CD14-positive monocyte (primary cell): ENCODE measurements at regions not wholly inside any gene's neighbourhood (a gene's known extent, or its start where the extent isn't known, plus 50 kb on each side); places are given as distances from the start of the nearest gene placed in this dataset.

ENCODE experiments used
- DNase-seq, 3 donors: peaks; one replicate each; pipeline ENCODE4 v3.0.0-alpha.2; 2011 to 2022
- H2AFZ ChIP-seq: 2 replicates; pipeline ENCODE4 v1.6.0; 2012; ENCODE audit warnings: mild to moderate bottlenecking, low read depth, low read length, inconsistent platforms; ENCODE audit not compliant: insufficient read depth, poor library complexity, severe bottlenecking
- H3K27ac ChIP-seq, 2 donors: 1 replicate in 1 of 2; 2 replicates in 1 of 2; pipeline ENCODE4 v1.5.1; 2012 to 2013; ENCODE audit warnings: low read length in 2 of 2, control low read depth in 1 of 2, inconsistent platforms in 1 of 2, low read depth in 1 of 2, mild to moderate bottlenecking in 1 of 2
- H3K27me3 ChIP-seq, 2 donors: one replicate each; pipeline versions ENCODE4 v1.6.0 to v1.6.1; 2011 to 2013; ENCODE audit warnings: low read length in 2 of 2; ENCODE audit not compliant: control insufficient read depth in 2 of 2, insufficient read depth in 2 of 2
- H3K36me3 ChIP-seq, 2 donors: replicated peaks in 1 of 2; 1 replicate in 1 of 2; 2 replicates in 1 of 2; pipeline versions ENCODE4 v1.5.1 to v1.6.1; 2012 to 2013; ENCODE audit warnings: low read length in 2 of 2, control low read depth in 1 of 2, inconsistent platforms in 1 of 2, mild to moderate bottlenecking in 1 of 2; ENCODE audit not compliant: insufficient read depth in 2 of 2, control insufficient read depth in 1 of 2
- H3K4me1 ChIP-seq, 2 donors: 1 replicate in 1 of 2; 2 replicates in 1 of 2; pipeline versions ENCODE4 v1.5.1 to v1.6.1; 2012 to 2013; ENCODE audit warnings: low read length in 2 of 2, control low read depth in 1 of 2, inconsistent platforms in 1 of 2, mild to moderate bottlenecking in 1 of 2, moderate library complexity in 1 of 2; ENCODE audit not compliant: insufficient read depth in 2 of 2, control insufficient read depth in 1 of 2
- H3K4me2 ChIP-seq: replicated peaks from 2 replicates; pipeline ENCODE3; 2012; ENCODE audit warnings: low read length, moderate library complexity, mild to moderate bottlenecking; ENCODE audit not compliant: poor library complexity, severe bottlenecking; ENCODE audit errors: extremely low read depth
- H3K4me3 ChIP-seq, 3 experiments: fragments of 200-600 bp in 1 of 3; sonication (generic) in 1 of 3; replicated peaks in 1 of 3; 1 replicate in 2 of 3; 2 replicates in 1 of 3; pipeline ENCODE4 v1.5.1; 2011 to 2013; ENCODE audit warnings: low read length in 3 of 3, mild to moderate bottlenecking in 3 of 3, control low read depth in 2 of 3, low read depth in 2 of 3, inconsistent platforms in 1 of 3, moderate library complexity in 1 of 3
- H3K79me2 ChIP-seq: 2 replicates; pipeline ENCODE4 v1.6.0; 2012; ENCODE audit warnings: mild to moderate bottlenecking, control low read depth, inconsistent platforms, low read length, moderate library complexity; ENCODE audit not compliant: insufficient read depth
- H3K9ac ChIP-seq: 2 replicates; pipeline ENCODE4 v1.6.0; 2017; ENCODE audit warnings: low read length, mild to moderate bottlenecking; ENCODE audit not compliant: insufficient read depth, poor library complexity, severe bottlenecking
- H3K9me3 ChIP-seq, 2 donors: replicated peaks in 1 of 2; 1 replicate in 1 of 2; 2 replicates in 1 of 2; pipeline versions ENCODE4 v1.5.1 to v1.6.1; 2012 to 2013; ENCODE audit warnings: low read length in 2 of 2, control low read depth in 1 of 2; ENCODE audit not compliant: control insufficient read depth in 1 of 2, insufficient read depth in 1 of 2
- H4K20me1 ChIP-seq: 2 replicates; pipeline ENCODE4 v1.6.0; 2012; ENCODE audit warnings: mild to moderate bottlenecking, low read length, control low read depth, moderate library complexity; ENCODE audit not compliant: insufficient read depth
- H3K27ac Mint-ChIP-seq, 7 donors: one replicate each; pipeline ENCODE4 v1.8.0; 2020; ENCODE audit warnings: mild to moderate bottlenecking in 7 of 7, mixed read lengths in 7 of 7, moderate library complexity in 6 of 7, inconsistent platforms in 2 of 7
- H3K27me3 Mint-ChIP-seq, 3 donors: one replicate each; pipeline ENCODE4 v1.8.0; 2021 to 2022; ENCODE audit warnings: low read depth in 3 of 3, mild to moderate bottlenecking in 3 of 3, mixed read lengths in 3 of 3, moderate library complexity in 3 of 3, inconsistent platforms in 1 of 3
- H3K36me3 Mint-ChIP-seq, 2 donors: one replicate each; pipeline ENCODE4 v1.8.0; 2020; ENCODE audit warnings: mixed read lengths in 2 of 2, inconsistent platforms in 1 of 2, mild to moderate bottlenecking in 1 of 2
- H3K4me1 Mint-ChIP-seq: one replicate; pipeline ENCODE4 v1.8.0; 2020; ENCODE audit warnings: mild to moderate bottlenecking, mixed read lengths
- H3K4me3 Mint-ChIP-seq, 2 donors: one replicate each; pipeline ENCODE4 v1.8.0; 2020; ENCODE audit warnings: mild to moderate bottlenecking in 2 of 2, mixed read lengths in 2 of 2, moderate library complexity in 1 of 2
- H3K9me3 Mint-ChIP-seq, 7 donors: one replicate each; pipeline ENCODE4 v1.8.0; 2020 to 2022; ENCODE audit warnings: mixed read lengths in 7 of 7, mild to moderate bottlenecking in 6 of 7, moderate library complexity in 6 of 7, inconsistent platforms in 2 of 7
- WGBS: methylation state at CpG from one replicate; pipeline ENCODE4 v1.1.5; 2013; ENCODE audit warnings: missing lambda C conversion rate; ENCODE audit not compliant: insufficient coverage; 5-methylcytosine and 5-hydroxymethylcytosine counted together
- intact Hi-C, 2 donors: fragments of 100-400 bp; cut with micrococcal nuclease; formaldehyde crosslinking; loops; one replicate each; pipeline versions ENCODE4 v1.15.0 to v1.15.1; 2023
- TF ChIP-seq, protein P1 (sequence below): fragments of 200-600 bp; IDR thresholded peaks from one replicate; pipeline ENCODE4 v1.8.0; 2022; ENCODE audit warnings: antibody characterized with exemption, mild to moderate bottlenecking

DNA sequence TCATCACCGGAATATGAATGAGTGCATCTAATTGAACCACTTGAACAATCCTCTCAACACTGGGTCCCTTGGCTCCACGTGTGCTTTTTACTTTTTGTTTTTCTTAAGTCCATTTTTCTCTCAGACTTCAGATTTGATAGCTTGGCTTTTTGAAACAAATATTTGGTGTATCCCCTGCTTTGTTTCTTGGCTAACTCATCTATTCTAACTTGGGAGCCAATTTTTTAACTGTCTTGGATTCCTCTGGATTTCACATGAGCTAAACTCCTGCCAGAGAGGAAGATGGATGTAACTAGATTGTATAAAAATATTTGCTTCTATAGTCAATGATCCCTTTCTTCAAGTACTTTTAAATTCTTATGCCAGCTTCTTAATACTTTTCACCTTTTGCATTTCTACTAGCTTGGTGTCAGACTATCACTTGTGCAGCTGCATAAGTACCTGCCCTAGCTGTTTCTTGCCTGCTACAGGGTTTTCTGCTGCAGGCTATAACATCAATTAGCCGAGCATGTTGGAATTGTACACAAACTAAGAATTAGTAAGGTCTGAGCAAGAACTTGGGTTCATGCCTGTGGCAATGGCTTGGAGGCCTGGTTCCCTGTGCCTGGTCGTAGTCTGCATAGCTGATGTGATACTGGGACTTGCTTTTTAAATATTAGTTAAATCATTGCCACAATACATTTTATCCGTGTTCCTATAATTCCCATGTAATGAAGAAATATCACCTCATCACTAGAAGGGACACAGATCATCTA is 281.5 kb downstream of the EN1 start:
- peaks cover 0 to 5% (median 0%) of the 10 kb centered on the region in 7 donors for H3K9me3 Mint-ChIP-seq
- no peaks in the 10 kb centered on the region for H3K4me1 Mint-ChIP-seq
- Histone ChIP-seq H3K27me3 (no peaks in the 10 kb centered on the region), H3K9ac (no peak overlapping the region), H3K79me2 (no peaks in the 10 kb centered on the region), H4K20me1 (no peaks in the 10 kb centered on the region), H2AFZ (no peak overlapping the region), H3K9me3 (no peaks in the 10 kb centered on the region), H3K27ac (no peak overlapping the region), H3K4me3 (no peak overlapping the region), H3K4me1 (no peaks in the 10 kb centered on the region), H3K36me3 (no peaks in the 10 kb centered on the region), H3K4me2 (no peak overlapping the region)
- H3K4me3 Mint-ChIP-seq = no peak overlapping the region
- H3K27me3 Mint-ChIP-seq = peaks cover 5 to 8% (median 8%) of the 10 kb centered on the region in 3 donors
- WGBS = 94% methylated on average over 2 of the region's 5 CpGs
- H3K27ac Mint-ChIP-seq = no peak overlapping the region
- no peaks in the 10 kb centered on the region for H3K36me3 Mint-ChIP-seq
- DNase-seq = no peak
- TF ChIP-seq, protein P1, sequence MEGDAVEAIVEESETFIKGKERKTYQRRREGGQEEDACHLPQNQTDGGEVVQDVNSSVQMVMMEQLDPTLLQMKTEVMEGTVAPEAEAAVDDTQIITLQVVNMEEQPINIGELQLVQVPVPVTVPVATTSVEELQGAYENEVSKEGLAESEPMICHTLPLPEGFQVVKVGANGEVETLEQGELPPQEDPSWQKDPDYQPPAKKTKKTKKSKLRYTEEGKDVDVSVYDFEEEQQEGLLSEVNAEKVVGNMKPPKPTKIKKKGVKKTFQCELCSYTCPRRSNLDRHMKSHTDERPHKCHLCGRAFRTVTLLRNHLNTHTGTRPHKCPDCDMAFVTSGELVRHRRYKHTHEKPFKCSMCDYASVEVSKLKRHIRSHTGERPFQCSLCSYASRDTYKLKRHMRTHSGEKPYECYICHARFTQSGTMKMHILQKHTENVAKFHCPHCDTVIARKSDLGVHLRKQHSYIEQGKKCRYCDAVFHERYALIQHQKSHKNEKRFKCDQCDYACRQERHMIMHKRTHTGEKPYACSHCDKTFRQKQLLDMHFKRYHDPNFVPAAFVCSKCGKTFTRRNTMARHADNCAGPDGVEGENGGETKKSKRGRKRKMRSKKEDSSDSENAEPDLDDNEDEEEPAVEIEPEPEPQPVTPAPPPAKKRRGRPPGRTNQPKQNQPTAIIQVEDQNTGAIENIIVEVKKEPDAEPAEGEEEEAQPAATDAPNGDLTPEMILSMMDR = no peak
- intact Hi-C loops = no loop called here

DNA sequence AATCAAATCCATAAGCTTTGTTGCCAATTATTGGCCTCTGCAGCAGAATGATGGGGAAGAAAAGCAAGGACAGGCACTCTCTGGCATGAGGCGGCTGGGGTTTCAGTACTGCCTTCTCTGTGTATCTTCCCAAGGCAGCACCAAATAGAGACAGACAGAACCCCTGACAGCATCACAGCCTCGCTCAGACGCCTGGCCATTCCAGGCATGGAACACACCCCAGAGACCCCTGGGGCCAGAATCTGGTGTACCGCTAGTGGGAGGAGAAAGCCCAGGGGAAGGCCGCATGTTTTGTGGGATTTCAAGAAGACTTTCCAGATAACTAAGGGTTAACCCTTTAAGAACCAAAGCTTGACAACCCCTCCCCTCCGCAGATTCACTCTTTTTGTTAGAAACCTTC is 282.1 kb downstream of the EN1 start:
- Histone ChIP-seq H3K4me2 (no peak overlapping the region), H3K4me1 (no peaks in the 10 kb centered on the region), H3K9me3 (no peaks in the 10 kb centered on the region), H4K20me1 (no peaks in the 10 kb centered on the region), H3K27me3 (no peaks in the 10 kb centered on the region), H2AFZ (no peak overlapping the region), H3K79me2 (no peaks in the 10 kb centered on the region), H3K27ac (no peak overlapping the region), H3K36me3 (no peaks in the 10 kb centered on the region), H3K4me3 (no peak overlapping the region), H3K9ac (no peak overlapping the region)
- H3K36me3 Mint-ChIP-seq = no peaks in the 10 kb centered on the region
- peaks cover 5 to 8% (median 8%) of the 10 kb centered on the region in 3 donors for H3K27me3 Mint-ChIP-seq
- WGBS = 91% methylated on average over 1 of the region's 6 CpGs
- H3K9me3 Mint-ChIP-seq = peaks cover 0 to 5% (median 0%) of the 10 kb centered on the region in 7 donors
- no peaks in the 10 kb centered on the region for H3K4me1 Mint-ChIP-seq
- TF ChIP-seq, protein P1 = no peak
- no peak overlapping the region for H3K27ac Mint-ChIP-seq
- intact Hi-C loops = no loop called here
- H3K4me3 Mint-ChIP-seq = no peak overlapping the region
- no peak for DNase-seq
